ENCODE measurements at regions not wholly inside any gene's neighbourhood (a gene's known extent, or its start where the extent isn't known, plus 50 kb on each side); places are given as distances from the start of the nearest gene placed in this dataset.
"Not testable (repeated sequence)": the region's sequence is repeated elsewhere in the genome, so short reads cannot be mapped to it uniquely, and the experiment has no call there.

DNA sequence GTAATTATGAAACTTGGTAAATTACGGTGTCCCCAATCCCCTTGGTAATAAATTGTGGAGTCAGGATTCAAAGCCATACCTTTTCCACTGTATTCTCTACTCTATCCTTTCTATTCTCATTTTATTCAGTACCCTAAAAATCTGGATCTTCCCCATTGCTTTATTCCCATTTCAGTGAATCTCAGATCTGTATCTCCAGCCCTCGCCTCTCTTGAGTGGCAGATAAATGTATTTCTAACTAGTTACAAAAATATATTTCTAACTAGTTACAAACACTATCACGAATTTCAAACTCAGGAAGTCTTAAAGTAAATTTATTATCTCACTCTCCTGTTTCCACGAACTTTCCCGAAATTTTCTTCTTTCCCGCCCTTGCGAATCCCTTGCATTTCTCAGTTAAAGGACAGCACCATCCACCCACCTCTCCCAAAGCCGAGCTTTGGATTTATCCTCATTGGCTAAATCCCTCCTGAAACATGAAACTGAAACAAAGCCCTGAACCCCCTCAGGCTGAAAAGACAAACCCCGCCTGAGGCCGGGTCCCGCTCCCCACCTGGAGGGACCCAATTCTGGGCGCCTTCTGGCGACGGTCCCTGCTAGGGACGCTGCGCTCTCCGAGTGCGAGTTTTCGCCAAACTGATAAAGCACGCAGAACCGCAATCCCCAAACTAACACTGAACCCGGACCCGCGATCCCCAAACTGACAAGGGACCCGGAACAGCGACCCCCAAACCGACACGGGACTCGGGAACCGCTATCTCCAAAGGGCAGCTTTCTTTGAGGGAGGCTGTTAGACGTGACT lies 164.3 kb upstream of the PABPC3 start:
- DNase-seq = no peak

DNA sequence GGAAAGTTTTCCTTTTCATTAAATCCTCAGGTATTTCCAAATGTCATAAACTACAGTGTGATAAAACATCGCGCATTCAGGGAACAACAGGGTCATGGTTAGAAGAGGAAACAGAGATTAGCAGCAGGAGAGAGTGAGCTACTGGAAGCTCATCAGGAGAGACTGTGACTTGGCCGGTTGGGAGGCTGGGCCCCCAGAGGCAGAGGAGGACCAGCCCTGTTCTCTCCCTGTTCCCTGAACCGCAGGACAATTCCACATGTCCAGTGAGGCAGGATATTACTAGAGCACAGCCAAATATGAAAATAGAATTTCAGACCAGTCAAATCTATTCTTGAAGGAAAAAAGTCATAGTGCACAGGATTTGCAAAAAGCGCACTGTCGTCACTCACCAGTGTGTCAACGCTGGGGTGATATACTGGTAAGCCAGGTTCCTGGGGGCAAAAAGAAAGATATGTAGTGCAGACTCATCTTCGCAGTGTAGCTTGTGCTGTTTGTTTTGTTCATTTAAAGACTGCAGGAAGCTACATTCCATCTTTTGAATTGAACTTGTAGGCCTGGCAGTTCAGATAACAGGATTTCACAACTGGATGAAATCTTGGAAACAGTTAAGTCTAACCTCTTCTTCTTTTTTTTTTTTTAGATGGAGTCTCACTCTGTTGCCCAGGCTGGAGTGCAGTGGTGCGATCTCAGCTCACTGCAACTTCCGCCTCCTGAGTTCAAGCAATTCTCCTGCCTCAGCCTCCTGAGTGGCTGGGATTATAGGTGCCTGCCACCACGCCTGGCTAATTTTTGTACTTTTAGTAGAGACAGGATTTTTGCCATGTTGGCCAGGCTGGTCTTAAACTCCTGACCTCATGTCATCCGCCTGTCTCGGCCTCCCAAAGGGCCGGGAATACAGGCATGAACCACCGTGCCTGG lies 162.6 kb upstream of the PABPC3 start:
- not testable (repeated sequence) for DNase-seq

DNA sequence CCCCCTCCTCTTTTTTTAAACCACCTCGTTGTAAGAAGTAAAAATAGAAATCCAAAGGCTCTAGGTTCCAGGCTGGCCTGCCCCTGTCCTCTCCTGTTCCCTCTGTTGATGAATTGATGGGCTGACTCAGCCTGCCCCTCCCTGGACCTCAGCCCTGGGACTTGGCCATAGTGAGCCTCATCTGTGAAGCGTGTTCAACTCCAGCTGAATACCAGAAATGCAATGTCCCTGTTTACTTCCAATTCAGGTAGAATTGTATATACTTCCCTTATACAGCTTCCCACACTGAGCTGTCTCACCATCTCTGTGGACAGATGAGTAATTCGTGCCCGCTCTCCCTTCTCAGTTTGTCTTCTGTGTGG lies 161.9 kb upstream of the PABPC3 start:
- not testable (repeated sequence) for DNase-seq

DNA sequence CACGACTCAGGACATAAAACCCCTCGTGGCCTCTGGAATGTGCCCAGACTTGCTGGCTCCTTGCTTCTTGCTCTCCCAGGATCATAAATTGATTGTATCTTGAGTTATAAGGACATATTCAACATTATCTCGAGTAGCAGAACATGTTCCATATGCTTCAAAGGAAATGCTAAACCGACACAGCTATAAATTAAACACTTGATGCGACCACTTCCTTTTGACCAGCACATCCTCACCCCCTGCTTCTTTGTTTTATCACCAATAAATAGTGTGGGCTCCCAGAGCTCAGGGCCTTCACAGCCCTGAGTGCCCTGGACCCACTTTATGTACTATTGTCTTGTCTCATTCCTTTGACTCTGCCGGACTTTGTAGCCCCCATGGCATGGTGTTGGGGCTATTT lies 157.0 kb upstream of the PABPC3 start:
- no peak for DNase-seq

DNA sequence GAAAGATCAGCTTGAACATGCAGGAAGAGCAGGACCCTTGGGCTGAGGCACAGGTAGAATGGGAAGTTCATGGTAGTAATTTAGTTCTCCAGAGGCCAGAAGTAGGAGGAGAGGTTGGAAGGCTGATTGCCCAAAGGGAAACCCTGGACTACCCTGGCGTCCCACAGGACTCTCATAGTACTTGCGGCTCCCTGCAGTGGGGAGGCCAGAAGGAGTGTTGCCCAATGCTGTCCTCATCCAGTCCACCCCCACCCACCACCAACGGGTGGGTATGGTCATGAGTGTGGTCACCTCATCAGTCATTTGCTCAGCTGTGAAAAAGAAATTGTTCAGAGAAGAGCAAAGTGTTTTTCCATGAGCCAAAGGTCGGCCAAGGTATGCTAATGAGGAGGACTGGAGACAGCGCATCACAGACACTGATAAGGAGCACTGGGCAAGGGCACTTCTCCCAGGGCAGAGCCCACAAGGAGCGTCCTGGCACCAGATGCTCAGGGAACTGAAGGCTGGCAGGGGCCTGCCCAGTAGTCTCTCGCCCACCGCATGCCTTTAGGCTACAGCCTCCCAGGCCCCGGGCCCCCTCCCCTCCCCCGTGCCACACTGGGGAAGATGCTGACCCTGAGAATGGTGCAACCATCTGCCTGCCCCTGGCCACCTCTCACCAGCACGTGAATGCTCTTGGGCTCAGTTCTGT lies 154.8 kb upstream of the PABPC3 start:
- not testable (repeated sequence) for DNase-seq

DNA sequence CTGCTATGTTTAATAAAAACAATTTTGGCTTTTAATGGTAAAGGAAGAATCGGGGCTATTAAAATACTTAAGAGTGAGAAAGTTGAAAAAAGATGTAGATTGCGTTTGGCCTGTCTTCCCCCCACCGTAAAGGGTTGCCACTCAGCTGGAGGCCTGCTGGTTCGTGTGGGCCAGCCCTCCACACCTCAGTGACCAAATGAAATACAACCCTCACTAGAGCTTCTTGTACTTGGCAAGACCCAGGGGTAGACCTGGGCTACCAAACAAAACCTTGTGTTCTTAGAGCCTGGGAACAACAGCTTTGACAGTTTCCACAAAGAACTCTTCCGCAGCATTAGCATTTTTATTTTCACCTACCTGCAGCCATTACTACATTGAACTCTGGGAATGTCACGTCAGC lies 152.8 kb upstream of the PABPC3 start:
- DNase-seq = no peak

DNA sequence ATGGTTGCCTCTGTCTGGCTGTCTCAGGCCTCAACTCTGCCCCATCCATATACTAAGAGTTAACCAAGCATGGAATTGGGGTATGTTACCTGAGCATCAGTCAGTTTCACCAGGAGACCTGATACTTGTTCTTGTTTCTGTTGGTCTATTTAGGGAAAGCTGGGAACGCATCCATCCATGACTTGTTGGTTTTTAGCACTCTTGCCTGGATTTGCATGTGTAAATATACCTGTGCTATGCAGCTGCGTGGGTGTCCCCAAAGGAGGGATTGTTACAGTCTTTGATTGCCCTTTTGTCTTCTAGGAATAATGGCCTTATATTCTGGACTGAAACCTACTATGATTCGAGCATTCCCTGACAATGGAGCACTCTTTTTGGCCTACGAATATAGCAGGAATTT lies 151.9 kb upstream of the PABPC3 start:
- not testable (repeated sequence) for DNase-seq

DNA sequence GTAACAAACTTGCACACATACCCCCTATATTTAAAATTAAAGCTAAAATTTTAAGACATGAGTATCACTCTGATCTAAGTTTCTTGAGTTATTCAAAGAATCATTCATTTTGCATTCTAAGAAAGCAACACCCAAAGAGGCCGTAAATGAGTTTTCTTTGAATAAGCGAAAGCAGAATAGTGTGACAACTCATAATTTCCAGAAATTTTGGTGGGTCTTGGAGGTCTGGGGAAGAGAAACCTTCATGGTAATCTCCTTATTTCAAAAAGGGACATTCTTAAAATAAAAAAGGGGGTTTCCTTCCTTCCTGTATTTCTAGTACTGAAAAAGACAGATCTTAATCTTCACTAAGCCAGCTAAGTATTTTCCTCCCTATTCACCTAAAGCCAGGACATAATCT lies 147.0 kb upstream of the PABPC3 start:
- peak; percentile 4 for DNase-seq

DNA sequence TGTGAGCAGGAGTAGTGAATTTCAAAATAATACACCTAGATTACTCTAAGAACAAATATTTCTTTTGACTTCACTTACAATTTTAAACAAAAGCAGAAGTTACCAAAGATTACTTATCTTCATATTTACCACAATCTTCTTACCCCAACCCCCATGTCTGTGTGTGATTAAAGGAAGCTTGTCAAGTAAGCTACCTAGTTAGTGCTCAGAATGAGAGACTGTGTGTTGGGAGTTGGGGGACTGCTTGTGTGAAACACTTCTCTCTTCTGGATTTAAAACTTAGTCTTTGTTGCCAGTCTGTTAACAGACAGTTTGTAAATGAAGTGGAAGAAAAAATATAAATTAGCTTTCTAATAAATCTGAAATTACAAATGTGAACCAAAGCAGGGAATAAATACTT lies 145.3 kb upstream of the PABPC3 start:
- not testable (repeated sequence) for DNase-seq

DNA sequence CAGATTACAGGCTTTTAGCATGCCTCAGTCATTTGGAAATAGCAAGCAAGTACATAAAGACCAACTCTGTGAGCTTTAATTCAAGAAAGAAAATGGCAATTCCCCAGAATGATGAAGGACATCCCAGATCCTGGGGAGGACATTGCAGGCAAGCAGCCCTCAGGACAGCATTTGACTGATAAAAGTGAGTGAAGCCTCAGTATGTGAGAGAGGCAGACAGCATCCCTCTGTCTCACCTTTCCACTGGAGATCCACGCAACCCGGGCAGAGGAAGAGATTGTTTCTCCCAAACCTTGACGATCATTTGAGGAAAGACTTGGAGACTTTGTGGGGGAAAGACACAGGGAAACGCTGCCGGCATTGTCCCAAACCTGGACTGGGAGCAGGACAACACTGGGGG lies 128.0 kb upstream of the PABPC3 start:
- DNase-seq = not testable (repeated sequence)

DNA sequence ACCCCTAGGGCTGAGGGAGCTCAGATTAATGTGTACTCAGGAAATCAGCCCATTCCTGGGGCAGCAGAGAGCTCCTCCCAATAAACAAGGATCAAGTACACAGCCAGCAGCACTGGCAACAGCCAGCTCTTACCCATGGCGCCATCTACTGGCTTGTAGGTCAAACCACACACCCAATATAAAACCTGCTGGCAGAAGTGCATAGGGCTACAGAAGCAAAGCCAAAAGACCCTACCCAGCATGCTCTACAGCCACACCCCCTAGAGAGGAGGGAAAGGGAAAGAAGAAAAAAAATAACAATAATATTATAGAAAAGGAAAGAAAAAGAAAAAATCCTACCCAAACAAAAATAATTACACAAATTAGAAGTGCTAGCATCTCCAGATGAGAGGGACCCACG lies 127.5 kb upstream of the PABPC3 start:
- not testable (repeated sequence) for DNase-seq

DNA sequence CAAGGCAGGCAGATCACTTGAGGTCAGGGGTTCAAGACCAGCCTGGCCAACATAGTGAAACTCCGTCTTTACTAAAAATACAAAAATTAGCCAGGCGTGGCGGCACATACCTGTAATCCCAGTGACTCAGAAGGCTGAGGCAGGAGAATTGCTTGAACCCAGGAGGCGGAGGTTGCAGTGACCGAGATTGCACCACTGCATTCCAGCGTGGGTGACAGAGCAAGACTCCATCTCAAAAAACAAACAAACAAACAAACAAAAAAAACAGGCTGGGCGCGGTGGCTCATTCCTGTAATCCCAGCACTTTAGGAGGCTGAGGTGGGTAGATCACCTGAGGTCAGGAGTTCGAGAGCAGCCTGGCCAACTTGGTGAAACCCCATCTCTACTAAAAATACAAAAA lies 122.8 kb upstream of the PABPC3 start:
- not testable (repeated sequence) for DNase-seq

DNA sequence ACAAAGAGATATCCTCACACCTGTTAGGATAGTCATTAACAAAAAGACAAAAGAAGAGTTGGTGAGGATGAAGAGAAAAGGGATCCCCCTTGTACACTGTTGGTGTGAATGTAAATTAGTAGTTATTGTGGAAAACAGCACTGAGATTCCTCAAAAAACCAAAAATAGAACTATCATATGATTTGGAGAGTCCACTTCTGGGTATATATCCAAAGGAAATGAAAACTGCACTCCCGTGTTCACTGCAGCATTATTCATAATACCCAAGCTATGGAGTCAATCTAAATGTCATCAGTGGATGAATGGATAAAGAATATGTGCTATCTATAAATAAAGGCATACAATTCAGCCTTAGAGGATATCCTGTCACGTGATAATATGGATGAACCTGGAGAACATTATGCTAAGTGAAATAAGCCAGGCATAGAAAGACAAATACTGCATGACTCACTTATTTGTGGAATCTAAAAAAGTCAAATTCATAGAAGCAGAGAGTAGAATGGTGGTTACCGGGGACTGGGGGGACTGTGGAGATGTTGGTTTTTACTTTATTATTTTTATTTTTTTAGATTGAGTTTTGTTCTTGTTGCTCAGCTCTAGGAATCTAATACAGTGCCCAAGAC lies 114.6 kb upstream of the PABPC3 start:
- not testable (repeated sequence) for DNase-seq

DNA sequence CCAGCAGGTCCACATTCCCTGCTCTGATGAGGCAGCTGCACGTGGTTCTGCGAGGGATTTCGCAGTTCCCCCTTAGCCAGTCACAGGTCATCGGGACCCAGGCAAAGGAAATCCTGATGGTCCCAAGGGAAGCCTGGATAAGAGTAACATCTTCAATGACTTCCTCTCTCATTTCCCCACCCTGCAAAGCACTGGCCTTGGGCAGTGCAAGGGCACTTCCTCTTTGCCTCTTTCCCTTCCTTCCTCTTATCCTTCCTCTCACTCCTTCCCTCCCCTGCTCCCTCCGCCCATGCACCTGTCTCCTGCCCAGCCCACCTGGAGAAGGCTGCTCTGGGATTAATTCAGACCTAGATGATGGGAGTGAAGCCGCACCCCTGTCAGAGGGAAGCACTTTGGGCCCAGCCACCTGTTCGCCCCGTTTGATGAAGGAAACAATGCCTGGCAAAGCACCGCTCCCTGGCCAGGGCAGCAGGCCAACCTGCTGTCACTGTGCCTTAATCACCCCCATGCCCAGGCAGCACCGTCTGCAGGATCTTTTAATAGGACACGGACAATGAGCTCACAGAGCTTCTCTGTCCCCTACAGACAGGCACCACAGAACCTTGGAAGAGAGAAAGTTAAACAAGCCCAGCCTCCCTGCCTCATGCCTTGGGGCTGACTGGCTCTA lies 113.5 kb upstream of the PABPC3 start:
- DNase-seq = peak; percentile 14

DNA sequence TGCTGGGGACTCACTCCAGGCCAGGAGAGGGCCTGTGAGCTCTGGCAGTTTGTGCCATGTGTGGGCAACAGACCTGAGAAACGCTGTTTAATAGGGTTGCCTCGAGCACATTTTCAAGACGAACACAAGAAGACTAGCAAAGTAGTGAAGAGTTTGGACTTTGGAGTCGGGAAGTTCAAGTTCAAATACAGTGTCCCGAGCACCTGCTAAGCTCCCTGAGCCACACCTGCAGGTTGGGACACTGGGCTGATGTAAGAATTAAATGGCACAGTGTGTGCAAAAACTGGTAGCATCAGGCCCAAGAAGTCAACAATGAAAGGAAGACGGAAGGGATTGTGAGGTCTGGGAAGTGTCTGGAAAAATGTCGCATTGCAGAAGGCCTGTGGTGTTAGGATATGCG lies 112.8 kb upstream of the PABPC3 start:
- DNase-seq = no peak

DNA sequence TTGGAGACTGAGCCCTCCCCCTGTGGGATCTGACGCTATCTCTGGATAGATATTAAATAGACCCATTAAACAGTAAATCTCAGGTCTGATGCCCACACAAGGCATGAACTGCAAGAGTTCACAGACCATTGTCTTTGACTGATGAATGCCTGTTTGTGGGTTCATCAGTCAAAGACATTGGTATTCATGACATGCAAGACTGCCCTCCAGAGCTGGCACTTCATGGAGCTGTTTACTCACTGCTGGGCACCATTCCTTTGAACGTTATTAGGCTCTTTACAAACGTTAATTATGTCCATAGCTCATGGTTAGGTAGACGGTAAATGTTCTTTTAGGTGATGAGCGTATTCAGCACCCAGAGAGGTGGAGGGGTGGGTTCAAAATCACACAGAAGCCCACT lies 111.8 kb upstream of the PABPC3 start:
- no peak for DNase-seq

DNA sequence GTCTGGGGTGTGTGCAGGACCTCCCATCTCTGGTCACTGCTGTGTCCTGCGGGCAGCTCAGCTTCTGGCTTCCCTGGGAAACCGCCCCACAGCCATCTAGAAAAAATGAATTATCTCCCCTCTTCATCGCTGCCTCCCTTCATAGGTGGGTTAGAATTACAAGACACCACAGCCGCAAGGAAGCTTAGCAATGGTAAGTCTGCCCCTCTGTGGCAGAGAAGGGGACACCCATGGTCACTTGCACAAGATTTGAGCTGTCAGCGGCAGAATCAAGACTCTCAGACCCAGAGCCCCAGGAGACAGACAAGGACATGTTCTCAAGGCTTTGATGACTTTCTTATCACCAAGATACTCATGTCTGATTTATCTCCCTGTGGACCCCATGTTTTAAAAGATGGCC lies 110.8 kb upstream of the PABPC3 start:
- DNase-seq = no peak

DNA sequence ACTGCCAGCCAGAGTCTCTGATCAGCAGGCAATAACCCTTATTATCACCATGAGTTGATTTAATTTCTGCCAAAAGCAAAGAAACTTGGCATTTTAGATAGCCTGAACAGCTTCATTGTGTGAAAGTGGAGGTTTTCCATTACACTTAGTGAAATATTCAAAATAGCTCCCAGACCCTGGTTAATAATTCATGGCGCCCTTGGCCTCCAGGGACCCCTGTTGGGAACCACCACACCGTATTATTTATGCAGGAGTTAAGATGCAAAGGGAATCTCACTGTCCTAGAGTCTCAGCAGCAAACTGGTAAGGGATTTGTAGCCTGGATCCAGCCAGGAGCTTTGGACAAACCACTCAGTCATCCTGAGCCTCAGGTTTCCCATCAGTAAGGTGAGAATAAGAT lies 110.0 kb upstream of the PABPC3 start:
- no peak for DNase-seq

DNA sequence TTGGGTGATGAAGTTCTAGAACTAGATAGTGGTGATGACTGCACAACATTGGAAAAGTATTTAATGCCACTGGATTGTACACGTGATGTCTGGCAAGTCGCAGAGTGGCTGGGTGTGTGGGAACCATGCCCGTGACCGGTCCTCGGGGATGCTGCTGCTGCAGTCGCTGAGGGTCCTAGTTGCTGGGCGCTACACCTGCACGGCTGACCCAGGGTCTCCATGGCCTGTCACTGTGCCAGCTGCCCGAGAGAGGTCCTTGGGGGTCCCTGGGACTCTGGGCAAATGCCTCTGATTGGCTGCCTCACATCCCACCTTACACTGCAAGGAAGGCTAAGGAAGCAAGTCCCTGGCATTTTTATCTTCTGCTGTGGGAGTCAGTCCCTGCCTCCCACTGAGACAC lies 109.1 kb upstream of the PABPC3 start:
- DNase-seq = no peak

DNA sequence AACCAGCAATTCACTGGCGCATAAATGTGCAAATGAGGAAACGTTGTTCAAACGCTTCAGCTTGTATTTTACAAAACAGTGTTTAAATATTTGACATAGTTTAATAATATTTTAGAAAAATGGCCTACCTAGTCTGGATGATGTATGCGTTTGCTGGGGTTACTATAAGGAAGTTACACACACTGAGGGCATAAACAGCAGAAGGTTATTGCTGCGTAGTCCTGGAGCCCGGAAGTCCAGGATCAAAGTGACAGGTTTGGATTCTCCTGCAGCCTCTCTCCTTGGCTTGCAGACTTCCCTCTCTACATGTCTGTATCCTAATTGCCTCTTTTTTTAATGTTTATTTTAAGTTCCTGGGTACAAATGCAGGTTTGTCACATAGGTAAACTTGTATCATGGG lies 106.0 kb upstream of the PABPC3 start:
- not testable (repeated sequence) for DNase-seq

DNA sequence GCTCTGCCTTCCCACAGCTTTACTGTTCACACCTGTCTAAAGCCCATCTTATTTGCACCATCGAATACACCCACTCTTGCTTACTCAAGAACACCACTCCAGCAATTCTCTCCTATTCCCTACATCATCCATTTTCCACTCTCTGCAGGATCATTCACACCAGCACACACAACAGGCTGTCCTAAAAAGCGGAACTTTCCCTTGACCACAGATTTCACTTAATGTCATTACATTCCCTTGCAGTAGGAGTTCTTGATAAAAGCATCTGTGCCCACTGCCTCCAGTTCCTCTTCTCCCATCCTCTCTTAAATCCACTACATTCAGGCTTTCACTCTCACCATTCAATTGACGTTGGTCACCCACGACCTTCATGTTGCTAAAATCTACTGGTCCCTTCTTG lies 103.0 kb upstream of the PABPC3 start:
- DNase-seq = peak; percentile 18

DNA sequence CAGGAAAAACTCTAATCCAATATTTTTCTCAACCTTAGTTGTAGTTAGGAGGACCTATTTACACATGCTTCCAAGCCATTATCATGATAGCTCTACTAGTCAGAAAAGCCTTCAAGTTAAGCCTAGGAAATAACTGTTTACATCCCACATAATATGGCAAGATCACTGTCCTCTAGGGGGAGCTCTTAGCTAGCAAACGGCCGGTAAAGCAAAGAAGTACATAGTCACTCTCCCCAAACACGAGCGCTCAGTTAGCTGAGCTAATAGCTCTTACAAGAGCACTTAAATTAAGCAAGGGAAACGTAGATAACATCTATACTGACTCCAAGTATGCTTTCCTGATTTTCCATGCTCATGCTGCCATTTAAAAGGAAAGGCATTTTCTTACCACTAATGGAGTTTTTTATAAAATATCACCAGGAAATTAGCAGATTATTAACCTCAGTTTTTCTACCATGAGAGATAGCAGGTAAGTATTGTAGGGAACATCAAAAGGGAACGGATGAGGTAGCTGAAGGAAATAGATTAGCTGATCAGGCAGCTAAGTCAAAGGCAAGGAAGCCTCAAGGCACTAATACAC lies 100.6 kb upstream of the PABPC3 start:
- DNase-seq = peak; percentile 80

All from inflammatory macrophage treated with lipopolysaccharide for 4 hours (primary cell).